NCI-H2029 treated with DMSO at 0.1 percent for 48 hours (cell line): ENCODE measurements at regions not wholly inside any gene's neighbourhood (a gene's known extent, or its start where the extent isn't known, plus 50 kb on each side); places are given as distances from the start of the nearest gene placed in this dataset.
"Not testable (repeated sequence)": the region's sequence is repeated elsewhere in the genome, so short reads cannot be mapped to it uniquely, and the experiment has no call there.

Experiments used
- DNase-seq: peaks from one replicate; lab custom pipeline; 2025; lab: John Stamatoyannopoulos, UW

DNA sequence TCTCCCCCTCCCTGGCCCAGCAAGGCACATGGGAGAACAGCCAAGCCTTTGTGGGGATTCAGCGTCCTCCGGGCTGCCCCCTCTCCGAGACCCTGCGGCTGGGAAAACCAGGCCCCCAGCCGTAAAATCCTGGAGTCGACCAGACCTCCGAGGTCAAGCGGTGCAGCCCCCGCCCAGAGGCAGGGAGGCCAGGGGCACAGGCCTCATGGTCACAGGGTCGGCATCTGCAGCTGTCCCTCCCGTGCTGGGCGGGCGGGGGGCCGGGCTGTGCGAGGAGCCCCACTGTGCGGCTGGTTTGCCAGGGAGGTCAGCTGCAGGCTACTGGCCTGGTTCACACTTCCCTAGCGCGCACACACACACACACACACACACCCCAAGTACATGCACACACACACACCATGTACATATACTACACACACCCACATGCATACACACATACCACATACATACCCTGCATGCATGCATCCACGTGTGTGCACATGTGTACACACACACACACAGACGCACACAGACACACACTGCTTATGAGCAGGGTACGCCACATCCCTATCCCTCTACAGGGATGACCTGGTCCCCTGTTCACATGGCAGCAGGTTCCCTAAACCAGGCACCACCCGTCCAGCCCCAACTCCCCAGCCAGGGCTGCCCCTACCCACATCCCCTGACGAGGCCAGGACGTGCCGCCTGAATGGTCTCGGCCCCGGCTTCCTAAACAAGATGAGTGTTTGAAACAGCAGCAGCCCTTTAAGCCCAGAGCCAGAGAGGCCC is 108.9 kb upstream of the CIBAR2 start:
- DNase-seq = no peak

DNA sequence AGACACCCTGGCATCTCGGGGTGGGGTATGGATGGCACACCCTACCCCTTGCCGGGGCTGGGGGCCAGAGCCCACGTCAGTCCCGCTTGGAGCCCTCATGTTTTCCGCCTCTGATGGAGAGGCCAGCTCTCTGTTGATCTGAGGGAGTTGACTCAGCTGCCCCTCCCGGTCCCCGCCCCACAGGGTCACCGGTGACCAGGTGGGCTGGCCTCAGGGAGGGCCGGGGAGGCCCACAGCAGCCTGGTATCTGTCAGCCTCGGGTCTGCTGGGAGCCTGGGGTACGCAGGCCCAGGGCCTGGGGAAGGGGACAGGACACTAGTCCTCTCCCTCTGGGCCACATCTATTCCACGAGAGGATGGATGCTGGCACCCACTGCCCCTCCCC is 109.5 kb upstream of the CIBAR2 start:
- no peak for DNase-seq

DNA sequence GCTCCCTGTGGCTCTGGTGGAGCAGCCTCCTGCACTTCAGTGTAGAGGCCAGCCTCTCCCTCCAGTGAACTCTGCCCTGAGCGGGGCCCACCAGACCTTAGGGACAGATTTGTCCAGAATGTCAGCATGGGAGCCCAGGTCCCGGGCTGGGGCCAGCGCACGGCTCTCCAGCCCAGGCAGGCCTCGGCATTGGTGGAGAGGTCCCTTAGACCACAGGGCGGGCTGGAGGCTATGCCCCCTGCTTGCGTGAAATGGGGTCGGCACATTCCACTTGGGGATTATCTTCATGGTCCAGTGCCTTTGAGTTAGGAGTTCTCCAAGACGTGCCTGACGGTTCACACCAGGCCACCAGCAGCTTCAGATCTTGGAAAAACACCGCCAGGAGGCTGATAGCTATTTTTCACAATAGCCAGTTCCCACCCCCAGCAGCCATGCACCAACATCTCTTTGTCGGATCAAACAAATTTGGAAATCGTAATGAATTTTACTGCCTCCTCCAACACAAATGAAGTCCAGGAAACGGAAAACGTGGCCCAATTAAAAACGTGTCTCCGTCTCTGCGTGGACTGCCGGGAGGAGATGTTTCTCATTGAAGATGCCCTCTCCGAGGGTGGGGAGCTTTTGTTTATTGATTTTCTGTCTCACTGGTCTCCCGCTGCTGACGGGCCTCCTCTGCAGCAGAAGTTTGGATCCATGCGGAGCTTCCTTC is 110.0 kb upstream of the CIBAR2 start:
- DNase-seq = no peak

DNA sequence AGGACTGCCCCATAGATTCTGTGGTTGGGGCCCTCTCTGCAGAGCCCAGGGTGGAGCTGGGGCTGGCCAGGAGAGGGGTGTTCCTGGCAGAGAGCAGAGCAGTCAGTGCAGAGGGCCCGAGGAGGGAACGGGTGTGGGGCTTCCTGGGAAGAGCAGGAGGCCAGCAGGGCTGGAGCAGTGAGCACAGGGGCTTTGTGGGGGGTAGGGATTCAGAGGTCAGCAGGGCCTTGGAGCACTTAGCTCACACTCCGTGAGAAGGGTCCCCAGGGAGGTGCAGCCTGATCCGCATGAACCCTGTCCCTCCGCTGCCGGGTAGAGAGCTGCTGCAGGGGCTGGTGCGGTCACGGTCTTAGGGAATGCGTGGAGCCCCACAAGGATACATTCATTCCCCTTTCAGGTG is 113.0 kb upstream of the CIBAR2 start:
- DNase-seq = no peak

DNA sequence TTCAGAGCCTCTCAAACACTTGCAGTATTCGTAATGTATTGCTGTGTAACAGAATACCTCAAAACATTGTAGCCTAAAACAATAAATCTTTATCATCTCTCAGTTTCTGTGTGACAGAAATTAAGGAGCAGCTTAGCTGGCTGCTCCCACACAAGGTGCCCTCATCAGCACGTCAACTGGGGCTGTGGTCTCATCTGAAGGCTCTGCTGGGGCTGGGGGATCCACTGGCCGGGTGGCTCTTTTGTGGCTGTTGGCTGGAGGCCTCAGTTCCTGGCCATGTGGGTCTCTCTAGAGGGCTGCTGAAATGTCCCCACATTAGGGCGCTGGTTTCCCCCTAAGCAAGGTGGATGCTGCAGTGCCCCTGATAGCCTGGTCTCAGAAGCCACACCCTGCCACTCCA is 113.4 kb upstream of the CIBAR2 start:
- no peak for DNase-seq

DNA sequence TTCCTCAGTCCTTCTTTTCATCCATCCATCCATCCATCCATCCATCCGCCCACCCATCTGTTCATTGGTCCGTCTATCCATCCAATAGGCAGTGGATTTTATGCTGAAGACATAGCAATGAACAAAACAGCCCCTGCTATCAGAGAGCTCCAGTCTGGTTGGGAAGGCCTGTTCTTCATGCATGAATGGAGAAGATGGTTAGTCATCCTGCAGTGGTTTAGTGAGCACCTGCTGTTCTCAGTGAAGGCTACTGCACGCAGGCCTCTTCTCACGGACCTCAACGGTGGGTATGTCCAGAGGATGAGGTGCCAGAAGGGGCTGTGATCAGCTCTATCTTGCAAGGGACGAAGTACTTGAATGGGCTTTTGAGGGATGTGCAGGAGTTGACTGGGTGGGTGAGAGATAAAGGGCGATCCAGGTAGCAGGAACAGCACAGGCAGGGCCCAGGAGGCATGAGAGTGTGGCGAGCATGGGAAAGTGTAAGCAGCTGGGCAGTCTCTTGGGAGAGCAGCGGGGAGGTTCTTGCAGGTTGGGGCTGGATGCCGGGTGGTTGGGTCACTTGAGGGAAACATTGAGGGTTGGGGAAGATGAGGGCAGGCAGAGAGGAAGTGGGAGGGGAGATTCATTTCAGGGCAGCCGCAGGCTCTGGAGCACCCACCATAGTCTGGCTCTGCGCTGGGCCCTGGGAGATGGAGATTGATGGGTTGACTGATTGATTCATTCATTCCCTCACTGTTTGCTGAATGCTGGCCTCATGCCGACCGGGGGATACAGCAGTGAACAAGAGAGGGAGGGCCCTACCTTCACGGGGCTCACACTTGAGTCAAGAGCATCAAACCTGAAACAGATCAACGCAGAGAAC is 115.0 kb upstream of the CIBAR2 start:
- no peak for DNase-seq

DNA sequence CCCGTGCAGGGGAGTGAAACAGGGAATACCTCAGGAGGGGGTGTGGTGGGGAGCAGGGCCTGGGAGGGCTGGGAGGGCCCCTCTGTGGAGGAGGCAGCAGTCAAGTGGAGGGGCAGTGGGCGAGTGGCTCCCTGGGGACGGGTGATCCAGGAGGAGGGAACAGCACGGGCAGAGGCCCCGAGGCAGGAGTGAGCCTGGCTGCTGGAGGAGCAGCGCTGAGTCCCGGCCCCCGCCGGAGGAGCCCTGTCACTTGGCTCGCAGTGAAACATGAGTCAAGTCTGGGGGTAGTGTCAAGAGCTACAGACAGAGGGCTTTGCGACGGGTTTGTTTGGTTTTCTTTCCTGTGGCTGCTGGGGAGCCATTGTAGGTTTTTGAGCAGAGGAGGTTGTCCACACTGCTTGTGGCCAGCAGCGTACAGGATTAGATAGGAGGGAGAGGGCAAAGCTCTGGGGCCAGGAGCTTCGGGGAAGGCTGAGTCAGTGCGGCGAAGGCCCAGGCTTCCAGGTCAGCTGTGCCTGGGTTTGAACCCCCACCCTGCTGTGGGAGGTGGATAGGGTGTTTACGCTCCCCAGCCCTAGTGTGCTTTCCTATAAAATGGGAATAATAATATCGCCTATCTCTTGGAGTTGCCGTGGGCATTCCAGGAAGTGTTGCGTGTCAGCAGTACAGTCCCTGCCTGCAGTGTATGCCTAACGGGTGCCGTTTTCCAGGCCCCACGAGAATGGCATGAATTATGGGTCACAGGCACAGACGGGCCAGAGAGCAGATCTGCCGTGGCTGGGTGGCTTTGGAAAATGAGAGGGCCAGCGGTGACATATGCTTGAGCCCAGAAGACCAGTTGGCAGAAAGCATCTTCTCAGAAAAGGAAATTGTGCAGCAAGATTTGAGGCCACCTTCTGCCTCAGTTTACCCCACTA is 115.9 kb upstream of the CIBAR2 start:
- DNase-seq = no peak

DNA sequence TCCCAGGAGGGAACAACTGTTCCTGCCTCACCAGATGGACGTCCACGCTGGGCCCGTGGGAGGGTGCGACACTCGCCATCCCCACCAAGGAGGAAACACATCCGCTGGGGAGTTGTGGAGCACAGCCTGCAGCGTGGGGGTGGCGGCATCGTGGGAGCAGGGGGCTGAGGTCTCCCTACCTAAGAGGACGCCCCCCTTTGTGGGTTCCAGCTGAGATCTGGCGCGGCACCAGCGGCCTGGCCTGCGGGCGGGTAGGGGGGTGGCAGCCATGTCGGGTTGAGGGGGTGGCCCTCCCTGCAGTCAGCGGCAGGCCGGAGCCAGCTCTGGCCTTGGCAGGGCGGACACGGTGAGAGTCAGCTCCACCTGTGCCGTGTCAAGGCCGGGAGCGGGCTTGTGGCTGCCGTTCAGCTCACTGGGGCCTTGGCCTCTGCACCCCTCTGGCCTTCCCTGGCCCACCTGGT is 116.7 kb upstream of the CIBAR2 start:
- no peak for DNase-seq

DNA sequence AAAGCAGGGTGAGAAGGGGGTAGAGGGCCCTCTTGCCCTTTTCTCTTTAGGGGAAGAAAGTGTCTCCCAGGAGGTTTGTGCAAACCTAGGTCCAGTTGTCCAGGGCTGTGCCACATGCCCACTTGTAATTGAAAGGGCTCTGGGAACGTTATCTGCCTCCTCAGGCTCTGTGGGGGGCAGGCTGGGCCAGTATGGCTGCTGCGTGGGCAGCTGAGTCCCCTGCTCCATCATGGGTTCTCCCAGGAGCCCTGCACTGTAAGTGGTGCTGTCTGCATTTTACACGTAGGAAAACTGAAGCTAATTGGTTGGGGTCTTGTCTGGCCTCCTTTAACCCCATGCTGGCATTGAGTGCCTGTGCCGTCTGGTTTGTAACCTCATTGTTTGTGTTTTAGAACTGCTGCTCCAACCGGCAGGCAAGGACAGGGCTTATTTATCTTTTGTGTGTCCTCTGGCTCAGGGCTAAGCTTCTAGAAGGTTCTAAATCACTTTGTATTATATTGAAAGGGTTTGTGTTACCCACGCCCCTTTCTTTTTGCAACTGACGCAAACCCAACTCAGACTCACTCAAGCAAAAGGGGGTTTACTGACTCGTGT is 117.7 kb upstream of the CIBAR2 start:
- DNase-seq = no peak

DNA sequence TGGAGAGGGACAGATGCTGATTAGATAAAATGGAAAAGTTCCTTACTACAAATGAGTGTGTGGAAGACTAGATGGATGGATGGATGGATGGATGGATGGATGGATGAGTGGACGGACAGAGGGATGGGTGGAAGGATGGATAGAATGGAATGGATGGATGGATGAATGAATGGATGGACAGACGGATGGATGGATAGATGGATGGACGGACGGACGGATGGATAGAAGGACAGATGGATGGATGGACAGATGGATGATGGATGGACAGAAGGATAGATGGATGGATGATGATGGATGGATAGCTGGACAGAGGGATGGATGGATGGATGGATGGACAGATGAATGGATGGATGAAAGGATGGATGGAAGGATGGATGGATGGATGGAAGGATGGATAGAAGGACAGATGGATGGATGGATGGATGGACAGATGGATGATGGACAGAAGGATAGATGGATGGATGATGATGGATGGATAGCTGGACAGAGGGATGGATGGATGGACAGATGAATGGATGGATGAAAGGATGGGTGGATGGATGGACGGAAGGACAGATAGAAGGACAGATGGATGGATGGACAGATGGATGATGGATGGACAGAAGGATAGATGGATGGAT is 118.6 kb upstream of the CIBAR2 start:
- not testable (repeated sequence) for DNase-seq

DNA sequence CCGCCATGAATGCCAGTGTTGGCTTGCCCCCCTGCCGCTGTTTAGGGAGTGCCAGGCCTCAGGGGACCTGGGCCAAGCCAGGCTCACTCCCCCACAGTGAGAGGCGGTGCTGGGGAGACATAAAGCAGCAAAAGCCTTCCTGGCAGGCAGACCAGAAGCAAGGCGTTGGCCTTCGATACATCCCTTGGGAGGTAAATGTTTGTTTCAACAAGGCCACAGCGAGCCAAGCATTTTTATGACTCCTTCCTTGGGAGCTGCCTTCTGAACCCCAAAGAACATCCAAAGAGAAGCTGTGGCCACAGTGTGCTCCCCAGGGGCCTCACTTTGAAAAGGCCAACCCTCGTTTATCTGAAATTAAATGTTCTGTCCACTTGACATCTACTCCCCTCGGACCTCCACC is 119.7 kb upstream of the CIBAR2 start:
- DNase-seq = no peak

DNA sequence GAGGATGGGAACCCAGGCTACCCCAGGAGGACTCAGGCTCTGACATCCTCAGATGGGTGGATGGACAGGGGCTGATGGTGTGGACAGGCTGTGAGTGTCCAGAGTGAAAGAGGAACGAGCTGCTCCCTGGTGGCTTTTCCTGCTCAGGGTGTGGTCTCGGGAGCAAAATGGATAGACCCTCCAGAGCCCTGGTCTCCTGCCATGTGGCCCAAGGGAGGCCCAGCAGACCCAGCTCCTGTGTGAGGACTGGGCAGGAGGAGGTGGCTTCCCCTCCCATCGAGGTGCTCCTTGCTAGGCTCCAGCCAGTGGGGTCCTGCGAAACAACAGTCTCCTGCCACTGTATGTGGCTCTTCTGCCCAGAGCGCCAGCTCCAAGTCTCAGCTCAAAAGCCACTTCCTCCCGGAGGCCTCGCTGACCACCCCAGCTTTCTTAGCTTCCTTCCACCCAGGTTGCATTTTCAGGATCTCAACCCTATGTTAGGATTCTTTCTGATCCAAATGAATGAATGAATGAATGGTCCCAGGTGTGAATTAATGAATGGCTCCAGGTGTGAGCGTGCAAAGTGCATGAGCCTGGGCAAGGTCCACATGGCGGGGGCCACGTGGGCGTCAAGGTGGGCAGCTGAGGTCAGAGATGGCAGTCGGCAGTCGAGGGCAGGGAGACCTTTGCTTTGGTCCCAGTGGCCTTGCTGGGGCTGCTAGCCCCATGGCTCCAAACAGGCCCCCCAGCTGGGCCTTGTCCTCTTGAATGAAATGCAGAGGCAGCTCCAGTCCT is 120.3 kb upstream of the CIBAR2 start:
- DNase-seq = no peak

DNA sequence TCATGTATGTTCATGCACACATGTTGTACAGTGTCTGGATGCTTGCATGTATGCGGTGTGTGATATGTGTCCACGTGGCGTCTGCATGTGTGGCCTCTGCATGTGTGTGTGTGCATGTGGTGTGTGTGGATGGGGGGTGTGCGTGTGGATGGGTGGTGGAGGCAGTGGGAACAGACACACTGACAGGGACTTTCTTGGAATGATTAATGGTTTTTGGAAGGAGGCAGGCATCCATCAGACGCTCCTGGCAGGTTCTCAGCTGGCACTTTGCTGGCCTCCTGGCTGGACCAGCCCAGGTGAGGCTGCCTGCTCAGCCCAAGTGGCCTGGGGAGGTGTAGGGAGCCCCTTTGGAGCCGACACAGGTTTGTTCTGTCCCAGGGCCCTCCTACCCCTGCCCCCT is 121.2 kb upstream of the CIBAR2 start:
- no peak for DNase-seq

DNA sequence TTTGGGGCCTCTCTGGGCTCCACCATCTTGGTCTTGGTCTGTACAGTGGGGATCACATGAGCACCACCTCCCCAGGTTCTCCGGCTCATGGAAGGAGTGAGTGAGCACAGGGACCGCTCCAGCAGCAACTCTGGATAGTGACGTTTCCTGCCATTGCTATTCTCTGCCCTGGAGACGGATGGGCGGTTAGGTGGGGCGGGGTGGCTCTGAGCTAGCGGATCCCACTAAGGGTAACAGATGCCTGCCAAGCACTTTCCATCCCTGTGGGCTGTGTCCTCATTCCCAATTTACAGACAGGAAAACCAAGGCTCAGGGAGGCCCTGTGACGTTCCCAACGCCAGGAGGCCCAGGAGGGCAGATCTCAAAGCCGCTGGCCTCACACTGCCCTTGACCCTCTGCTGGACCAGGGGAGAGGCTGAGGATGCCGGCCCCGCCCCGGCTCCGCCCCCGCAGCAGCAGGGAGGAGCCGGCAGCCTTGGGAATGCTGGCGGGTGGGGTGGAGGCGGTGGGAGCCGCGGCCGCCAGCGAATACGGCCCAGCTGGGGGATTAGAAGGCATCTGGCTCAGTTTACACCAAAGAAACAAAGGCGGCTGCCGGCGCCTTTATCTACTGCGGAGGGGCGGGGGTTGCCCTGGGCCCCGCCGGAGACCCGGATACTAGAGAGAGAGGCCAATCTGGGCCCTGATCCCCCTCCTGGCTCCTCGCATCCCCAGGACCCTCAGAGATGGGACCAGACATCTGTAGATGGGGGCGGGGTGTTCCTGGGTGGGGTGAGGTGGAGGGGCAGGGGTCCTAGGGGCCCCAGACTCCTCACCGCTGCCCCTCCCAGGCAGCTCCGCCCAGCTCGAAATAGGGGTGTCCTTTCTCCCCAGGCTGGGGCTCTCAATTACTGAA is 122.3 kb upstream of the CIBAR2 start:
- no peak for DNase-seq

DNA sequence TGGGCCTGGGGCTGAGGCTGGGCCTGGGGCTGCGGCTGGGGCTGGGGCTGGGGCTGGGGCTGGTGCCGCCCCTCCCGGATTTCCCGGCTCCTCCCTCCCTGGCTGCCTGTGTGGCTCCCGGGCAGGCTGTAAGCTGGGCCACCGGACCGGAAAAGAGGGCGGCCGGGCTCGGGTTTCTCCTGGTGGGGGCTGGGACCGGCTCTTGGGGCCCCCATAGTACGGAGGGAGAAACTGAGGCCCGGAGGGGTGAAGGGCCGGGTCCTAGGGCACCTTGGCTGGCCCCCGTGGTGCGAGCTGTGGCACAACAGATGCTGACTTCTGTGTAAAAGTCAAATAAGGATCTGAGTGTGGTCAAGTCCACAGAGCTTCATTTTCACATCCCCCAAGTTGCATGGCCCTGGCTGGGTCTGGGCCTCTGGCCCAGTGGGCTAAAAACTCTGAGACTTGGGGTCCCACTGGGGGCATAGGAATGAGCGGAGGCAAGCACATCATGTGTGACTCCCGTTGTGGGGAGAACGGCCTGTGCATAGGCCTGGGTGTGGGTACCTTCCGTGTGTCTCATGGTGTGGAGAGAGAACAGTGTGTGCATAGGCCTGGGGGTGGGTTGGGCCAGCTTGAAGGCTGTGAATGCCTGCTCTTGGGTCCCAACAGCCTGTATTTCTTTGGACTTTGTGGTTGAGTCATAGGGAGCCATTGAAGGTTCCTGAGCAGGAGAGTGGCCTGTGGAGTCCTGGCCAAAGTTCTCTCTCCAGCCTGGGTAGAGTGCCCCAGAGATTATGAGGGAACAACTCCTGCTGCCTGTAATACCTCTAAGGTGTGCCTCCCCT is 123.9 kb upstream of the CIBAR2 start:
- no peak for DNase-seq

DNA sequence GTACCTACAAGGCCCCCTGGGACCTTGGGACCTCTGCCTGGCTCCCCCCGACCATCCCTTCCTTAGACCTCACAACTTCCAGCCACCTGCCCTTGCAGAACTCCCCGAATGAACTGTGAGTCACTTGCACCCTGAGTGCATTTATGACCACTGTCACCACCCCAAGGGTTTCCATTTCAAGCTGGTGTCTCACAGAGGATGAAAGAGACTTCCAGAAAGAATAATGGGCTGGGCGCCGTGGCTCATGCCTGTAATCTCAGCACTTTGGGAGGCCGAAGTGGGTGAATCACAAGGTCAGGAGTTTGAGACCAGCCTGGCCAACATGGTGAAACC is 124.5 kb upstream of the CIBAR2 start:
- no peak for DNase-seq

DNA sequence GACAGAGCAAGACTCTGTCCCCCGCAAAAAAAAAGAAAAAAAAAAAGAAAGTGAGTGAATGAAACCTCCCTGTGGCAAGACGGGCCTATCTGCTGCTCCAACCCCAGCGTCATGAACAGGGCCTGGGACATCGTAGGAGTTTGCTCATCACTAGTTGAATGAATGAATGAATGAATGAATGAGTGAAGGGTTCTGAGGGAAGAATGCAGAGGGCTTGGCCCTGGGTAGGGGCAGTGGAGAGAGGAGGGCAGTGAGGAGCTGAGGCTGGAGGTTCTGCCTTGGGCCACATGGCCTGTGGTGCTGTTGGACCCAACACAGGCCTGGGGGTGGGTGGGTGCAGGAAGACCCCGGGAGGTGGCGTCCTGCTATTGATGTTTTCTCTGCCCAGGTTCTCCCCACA is 125.5 kb upstream of the CIBAR2 start:
- no peak for DNase-seq

DNA sequence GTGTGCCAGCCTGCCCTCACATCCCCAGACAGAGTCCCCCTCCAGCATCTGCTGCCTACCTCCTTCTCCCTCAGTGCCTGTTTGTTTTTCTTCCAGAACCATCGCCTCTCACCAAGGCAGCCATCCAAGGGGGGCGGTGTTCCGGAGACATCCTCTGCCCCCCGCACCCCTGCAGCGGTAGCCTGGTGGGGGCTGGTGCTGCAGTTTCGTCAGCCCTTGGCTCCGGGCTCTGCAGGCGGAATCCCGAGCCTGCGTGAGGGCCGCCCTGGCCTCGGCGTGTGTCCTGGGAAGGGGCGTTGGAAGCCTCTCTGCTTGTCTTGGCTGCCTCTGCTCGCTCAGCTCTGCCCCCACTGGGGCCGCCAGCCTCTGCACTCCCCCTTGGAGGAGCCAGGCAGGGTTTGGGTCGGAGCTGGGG is 126.0 kb upstream of the CIBAR2 start:
- no peak for DNase-seq
